GM18867 (cell line): ENCODE measurements at regions not wholly inside any gene's neighbourhood (a gene's known extent, or its start where the extent isn't known, plus 50 kb on each side); places are given as distances from the start of the nearest gene placed in this dataset.
"Not testable (repeated sequence)": the region's sequence is repeated elsewhere in the genome, so short reads cannot be mapped to it uniquely, and the experiment has no call there.

Experiments used
- ATAC-seq: cut with Tn5 transposase; IDR thresholded peaks from one replicate; pipeline ENCODE4 v1.9.1; 2021; ENCODE audit warnings: mild to moderate bottlenecking, moderate library complexity; ENCODE audit not compliant: unreplicated experiment

DNA sequence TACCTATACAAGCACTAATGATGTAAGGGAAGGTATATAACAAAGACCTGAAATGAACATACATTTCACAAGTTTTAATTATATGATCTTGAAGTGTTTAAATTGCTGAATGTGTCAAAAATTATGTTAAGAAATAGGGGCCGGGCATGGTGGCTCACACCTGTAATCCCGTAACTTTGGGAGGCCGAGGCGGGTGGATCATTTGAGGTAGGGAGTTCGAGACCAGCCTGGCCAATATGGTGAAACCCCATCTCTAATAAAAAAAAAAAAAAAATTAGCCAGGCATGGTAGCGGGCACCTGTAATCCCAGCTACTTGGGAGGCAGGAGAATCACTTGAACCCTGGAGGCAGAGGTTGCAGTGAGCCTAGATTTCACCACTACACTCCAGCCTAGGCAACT lies 537.4 kb upstream of the STEAP1 start:
- not testable (repeated sequence) for ATAC-seq

DNA sequence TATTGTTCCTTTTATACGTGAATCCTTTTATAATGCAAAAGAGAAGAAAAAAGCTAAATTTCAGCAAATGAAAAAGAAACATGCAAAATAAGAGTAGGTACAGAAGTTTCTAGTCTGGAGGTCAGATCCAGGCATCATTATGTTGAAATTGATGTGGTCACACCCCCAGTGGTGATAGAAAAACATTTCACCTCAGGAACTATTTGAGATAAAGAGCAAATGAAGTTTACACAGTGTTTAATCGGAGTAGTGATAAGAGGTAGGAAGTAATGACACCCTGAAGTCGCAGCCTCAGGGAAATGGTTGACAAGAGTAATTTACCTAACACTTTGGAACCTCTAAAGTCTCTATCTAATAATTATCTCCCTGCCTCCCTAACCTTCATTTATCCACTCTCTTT lies 536.0 kb upstream of the STEAP1 start:
- ATAC-seq = no peak

DNA sequence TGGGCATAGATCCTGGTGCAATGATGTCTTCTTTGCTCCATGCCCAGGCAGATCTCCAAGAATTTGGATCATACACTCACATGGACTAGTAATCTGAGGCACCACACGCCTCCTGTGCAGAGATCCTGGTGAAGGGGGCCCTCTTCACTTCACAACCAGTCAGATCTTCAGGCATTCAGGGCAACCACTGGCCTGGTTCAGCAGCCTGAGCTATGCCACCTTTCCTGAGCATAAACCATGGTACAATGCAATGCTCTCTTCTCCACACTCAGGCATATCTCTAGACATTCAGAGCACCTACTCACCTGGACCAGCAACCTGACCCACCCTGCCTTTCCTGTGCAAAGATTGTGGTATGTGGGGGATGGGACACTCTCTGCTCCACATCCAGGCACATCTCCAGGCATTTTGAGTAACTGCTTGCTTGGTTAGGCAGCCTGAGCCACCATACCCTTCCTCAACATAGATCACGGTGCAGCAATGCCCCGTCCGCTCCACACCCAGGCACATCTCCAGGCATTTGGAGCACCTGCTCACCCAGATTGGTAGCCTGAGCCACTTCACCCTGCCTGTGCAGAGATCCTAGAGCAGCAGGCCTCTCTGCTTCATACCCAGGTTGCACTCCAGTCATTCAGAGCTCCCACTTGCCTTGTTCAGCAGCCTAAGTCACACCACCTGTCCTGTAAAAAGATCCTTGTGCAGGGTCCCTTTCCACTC lies 532.2 kb upstream of the STEAP1 start:
- ATAC-seq = no peak

DNA sequence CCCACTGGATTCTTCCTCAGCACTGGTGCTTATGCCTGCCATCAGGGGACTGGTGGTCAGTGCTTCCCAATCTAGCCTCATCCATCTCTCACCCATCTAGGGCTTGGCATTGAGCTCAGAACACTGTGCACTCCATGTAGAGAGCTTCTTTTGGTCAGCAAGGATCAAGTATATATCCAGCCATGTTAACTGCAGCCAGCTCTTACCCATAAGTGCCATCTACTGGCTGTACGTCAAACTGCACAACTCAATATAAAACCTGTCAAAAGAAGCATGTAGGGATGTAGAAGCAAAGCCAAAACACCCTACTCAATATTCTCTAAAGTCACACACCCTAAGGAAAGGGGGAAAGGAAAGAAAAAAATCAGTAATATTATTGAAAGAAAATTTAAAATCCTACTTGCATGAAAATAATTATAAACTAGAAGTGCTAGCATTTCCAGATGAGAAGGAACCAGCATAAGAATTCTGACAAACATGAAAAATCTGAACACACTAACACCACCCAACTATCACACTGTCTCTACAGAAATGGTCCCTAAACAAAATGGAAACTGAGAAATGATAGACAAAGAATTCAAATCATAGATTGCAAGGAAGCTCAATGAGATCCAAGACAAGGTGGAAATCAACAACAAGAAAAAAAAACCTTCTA lies 531.1 kb upstream of the STEAP1 start:
- peak; percentile 96 for ATAC-seq

DNA sequence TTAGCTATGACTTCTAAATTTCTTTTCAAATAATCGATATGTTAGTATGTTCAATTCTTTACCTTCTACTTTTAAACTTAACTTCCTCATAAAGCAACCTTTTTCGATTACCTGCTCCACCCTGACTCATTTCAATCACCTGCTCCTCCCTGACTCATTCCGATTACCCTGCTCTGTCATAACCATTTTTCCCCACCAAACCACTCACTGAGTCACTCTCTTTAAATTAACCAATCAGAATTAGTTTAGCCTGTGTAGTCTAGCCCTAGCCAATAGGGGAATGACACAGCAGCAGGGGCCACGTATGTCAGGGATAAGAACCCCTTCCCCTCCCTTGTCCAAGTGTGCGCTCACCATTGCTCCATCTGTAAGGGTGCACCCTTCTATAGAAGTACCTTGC lies 530.1 kb upstream of the STEAP1 start:
- ATAC-seq = not testable (repeated sequence)

DNA sequence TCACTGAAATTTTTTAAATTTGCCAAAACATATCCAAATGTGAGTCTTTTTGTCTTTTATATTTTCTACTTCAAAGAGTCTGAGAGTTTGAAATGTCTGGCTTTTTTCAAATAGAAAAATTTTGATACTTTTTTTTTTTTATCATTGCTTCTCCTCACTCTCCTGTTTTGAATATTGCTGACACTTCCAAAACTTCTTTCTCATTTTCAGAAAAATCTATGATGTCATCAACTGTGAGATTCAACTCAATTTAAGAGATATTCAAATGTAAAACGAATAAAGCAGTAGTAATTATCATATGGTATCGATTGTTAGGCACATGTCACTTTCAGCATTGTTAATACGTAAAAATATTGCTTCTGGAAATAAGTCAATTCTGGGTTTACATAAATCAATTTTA lies 505.8 kb upstream of the STEAP1 start:
- ATAC-seq = no peak

DNA sequence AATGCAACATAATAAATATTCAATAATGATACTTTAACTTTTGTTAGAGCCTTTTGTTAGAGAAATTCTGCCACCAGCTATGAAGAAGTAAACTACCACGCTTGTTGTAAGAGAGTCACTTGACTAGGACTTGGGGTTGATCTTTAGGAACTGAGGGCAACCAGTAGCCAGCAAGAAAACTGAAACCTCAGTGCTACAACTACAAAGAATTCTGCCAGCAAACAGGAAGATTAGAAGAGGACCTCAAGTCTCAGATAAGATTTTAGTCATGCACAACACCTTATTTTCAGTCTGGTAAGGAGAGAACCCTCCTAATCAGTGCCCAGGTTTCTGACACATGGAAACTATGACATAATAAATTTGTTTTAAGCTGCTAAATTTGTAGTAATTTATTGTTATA lies 498.3 kb upstream of the STEAP1 start:
- no peak for ATAC-seq

DNA sequence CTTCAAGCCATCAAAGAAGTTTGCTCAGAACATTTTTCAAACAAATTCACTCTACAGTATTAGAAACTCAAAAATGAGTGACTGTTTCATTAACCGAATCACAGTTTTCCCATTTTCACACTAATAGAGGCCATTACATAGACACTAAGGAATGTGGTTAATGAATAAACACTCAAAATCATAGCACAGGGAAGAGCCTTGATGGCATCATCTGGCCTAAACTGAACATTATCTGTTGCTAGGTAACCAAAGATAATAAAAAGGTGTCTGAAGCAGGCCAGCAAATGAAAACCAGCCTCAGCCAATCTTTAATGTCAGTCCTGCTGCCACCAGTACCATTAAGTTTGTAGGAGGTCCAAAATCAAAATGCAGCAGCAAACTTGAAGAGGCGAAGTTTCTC lies 492.4 kb upstream of the STEAP1 start:
- no peak for ATAC-seq

DNA sequence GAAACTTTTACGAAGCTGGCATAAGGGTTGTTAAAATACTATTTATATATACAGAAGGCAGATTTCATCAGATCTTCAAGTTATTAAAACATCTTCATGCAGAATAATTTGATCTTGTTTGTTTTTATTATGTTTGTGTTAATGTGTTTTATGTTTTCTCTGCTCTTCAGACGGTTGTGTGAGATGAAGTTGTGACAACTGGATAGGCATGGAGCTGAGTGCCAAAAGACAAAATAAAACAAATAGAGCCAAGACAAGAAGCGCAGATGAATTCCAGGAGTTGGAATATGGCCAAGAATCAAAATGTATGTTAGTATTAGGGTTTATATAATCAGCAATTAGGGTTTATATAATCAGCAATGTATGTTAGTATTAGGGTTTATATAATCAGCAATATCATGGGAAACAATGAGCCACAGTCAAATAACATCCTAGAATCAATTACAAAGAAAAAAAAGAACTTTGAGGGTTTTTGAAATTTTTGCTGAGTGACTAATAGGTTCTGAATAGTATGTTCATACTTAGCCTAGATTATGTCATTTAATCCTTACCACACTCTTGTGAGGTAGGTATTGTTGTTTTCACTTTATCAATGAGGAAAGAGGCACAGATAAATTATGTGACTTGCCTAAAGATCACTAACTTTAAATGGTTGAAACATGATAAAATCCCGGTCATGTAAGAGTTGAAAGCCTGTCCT lies 488.0 kb upstream of the STEAP1 start:
- ATAC-seq = no peak

DNA sequence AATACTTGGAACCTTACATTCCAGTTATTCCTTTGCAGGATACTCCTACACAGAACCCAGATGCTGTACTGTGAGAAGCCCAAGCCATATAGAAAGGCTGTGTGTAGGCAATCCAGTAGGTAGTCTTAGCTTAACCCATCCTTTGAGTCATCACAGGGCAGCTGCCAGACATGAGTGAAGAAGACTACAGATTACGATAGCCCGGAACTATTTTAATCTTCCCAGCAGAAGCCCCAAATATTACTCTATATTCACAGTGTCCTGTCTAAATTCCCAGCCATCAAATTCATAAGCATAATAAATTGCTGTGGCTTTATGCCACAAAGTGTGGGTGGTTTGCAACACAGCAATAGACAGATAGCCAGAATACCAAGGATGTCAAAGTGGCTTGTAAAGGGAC lies 474.1 kb upstream of the STEAP1 start:
- ATAC-seq = no peak

DNA sequence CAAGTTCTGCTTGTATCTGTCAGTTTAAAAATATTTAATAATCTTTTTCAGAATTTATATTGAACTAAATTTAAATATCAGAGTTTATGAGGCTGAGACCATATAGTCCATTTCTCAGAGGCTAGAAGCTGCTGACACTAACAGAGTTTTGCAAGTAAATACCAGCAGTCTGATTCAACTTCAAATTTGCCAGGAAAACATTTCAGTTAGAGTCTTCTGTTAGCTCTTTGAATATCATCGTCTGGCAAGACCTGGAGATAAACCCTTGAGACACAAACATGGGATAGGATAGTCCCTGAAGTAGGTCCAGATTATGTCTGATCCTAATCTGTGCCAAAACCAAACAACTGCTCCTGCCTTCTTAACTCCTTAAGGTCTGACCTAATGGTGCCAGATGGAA lies 472.8 kb upstream of the STEAP1 start:
- ATAC-seq = no peak

DNA sequence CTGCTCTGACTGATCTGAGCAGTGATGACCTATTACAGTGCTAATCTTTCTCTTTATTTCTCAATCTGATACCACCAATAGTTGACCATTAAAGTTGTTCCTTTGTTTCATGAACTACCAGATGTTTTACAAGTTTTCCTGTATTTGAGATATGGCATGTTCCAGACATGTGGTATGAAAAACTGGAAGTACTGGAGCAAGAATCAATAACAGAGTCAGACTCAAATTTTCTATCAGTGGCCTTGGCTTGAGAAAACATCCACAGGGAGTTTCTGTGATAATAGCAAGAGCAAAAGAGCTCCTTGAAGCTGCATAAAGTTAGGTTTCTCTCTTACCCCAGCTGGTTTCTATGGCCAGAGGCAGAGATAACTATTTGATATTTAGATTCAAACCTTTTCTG lies 469.0 kb upstream of the STEAP1 start:
- no peak for ATAC-seq

DNA sequence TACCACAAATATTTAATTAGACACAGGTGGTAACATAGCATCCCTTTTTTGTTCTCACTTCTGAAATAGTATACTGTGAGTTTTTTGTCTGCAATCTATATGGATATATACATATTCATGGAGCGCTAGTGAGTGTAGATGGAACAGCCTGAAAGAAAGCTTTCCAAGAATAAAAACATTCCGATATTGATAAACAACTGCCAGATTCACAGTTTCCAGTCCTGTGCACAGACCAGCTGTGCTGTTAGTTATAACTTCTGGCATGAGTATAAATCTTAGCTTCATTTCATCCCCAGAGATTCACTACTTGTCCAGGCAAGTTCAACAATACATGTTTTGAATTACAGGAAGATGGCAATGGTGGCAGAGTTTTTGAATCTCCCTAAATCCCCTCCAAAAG lies 467.1 kb upstream of the STEAP1 start:
- no peak for ATAC-seq

DNA sequence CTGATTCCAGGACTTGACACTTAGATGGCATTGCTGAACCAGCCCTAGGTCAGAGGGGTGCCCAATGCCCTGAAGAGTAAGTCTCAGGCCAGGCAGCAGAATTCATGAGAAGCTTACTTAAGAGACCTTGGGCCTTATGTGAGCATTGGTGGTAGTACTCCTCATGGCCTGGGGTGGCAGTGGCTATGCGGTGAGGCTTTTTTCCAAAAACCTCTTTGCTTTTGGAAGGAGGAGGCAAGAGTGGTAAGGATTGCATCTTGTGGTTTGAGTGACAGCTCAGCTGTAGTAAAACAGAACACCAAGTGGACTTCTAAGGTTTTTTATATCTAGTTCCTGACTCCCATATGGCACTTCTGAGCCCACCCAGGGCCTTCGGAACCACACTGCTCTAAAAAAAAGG lies 459.0 kb upstream of the STEAP1 start:
- ATAC-seq = no peak

DNA sequence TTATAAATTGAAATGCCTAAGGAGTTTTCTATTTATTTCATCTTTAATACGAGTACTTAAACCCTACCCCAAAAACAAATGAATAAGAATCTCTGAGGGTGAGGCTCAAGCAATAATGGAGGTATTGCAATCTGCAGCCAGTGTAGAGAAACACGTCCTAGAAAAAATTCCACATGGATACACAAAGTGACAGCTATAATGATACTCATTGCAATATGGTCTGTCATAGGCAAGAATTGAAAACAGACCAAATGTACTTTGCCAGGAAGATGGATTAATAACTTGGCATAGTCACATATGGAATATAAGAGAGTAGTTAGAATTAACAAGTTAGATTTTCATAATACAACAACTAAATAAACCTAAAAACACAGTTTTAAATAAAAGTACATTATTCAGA lies 440.1 kb upstream of the STEAP1 start:
- no peak for ATAC-seq

DNA sequence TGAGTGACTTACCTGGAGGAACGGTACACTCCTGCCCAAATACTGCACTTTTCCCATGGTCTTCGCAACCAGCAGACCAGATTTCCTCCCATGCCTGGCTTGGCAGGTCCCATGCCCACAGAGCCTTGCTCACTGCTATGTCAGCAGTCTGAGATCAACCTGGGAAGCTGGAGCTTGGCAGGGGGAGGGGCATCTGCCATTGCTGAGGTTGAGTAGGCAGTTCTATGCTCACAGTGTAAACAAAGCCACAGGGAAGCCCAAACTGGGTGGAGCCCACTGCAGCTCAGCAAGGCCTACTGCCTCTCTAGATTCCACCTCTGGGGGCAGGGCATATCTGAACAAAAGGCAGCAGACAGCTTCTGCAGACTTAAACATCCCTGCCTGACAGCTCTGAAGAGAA lies 435.3 kb upstream of the STEAP1 start:
- ATAC-seq = not testable (repeated sequence)

DNA sequence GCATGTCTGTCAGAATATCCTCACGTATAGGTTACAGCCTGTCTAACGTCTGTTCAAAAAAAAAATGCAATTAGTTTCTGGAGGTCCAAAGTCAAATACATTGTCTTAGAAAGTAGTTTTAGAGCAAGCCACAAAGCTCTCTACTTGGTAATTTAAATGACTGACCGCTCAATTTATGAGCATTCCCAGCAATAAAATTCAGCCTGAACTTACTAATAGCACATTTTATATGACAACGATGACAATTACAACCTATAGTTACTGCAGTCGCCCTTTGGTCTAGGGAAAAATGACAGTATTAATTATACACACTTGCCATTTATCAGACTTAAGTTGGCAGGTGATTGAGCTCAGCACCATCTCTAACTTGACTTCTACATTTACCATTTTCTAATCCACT lies 425.8 kb upstream of the STEAP1 start:
- no peak for ATAC-seq

DNA sequence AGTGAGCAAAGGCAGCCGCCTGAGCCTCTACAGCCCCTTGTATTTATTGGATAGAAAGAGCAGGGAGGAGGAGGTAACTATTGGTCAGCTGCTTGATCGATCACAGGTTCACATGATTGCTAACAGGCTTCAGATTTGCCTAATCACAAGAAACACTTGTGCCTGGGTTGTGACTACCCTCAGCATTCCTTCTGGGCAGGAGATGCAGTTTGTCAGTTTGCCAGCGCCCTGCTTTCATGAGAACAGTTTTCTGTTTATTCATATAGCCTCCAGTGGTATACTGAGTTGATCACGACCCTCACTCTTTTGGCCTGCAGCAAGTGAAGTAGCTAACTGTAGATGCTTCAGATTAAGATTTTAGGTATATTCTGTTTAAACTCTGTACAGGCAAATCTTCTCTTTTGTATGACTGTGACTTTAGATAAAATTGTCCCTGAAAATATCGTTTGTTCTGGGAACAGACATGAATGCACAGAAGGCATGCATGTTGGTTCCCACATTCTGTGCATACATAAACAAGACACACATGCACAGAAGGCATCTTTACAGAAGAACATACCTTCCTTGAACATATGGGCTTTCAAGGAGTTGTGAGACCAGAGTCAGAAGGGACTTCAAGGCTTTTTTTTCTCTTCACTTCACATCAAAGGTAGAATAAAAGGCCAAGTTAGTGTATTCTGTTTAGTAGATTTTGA lies 422.4 kb upstream of the STEAP1 start:
- ATAC-seq = no peak

DNA sequence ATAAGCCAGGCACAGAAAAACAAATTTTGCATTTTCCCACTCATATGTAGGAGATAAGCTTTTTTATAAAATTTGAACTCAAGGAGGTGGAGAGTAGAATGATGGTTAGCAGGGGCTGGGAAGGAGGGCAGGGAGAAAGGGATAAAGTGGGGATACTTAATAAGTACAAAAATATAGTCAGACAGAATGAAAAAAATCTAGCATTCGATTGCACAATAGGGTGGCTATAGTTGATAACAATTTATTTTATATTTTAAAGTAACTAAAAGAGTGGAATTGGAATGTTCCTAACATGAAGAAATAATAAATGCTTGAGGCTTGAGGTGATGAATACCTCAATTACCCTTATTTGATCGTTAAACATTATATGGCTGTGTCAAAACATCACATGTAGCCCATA lies 415.7 kb upstream of the STEAP1 start:
- ATAC-seq = no peak

DNA sequence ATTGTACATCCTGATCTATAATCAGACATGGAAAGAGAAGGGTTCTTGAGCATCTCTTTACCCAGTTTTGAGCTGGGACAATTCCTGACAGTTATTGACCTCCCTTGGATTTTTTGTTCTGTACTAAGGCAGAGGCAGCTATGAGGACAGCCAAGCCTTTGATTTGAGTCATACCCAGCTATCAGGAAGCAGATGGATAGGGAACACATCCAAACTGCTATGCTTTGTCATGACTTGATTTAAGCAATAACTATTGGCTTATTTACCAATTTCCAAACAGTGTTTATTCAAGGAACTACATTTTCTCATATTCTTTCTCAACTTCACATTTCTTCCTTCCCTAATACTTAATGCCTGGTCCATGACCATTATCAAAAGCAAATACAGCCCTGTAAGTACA lies 396.4 kb upstream of the STEAP1 start:
- ATAC-seq = no peak

DNA sequence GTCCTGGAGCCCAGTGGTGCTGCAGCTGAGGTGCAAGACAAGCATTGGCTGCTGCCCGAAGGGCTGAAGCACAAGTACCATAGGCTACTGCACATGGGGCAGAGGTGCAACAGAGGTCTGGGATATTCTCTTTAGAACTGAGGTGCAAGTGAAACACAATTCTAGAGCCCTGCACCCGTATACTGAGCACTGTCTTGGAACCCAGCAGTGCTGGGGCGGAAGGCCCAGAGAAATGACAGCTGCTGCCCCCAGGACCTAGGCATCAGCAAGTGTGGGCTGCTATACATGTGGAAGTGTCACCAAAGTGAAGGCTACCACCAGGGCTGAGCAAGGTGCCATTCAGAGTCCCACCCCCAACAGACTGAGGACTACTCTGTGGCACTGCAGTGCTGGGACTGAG lies 393.6 kb upstream of the STEAP1 start:
- no peak for ATAC-seq

DNA sequence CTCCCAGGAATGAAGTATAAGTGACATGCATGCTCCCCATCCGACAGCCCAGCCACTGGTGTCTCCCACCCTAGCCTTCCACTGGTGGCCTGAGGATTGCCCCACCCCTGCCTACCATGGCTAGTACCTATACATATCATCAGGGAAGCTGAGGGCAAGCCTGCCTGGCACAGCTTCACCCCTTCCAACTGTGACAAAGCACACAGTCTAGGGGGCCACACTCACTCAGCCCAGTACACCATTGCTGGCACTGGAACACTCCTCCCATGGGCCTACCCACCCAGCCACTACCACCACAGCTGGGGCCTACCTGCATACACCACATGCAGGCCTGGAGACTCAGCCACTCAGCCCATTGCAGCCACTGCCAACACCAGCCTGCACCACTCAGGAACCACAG lies 393.1 kb upstream of the STEAP1 start:
- ATAC-seq = no peak
